Left hindlimb (tissue), 1 donor: ENCODE measurements at regions not wholly inside any gene's neighbourhood (a gene's known extent, or its start where the extent isn't known, plus 50 kb on each side); places are given as distances from the start of the nearest gene placed in this dataset.
"Not testable (repeated sequence)": the region's sequence is repeated elsewhere in the genome, so short reads cannot be mapped to it uniquely, and the experiment has no call there.

ENCODE experiments used
- DNase-seq: peaks from one replicate; pipeline ENCODE4 v3.0.0-alpha.2; 2018

DNA sequence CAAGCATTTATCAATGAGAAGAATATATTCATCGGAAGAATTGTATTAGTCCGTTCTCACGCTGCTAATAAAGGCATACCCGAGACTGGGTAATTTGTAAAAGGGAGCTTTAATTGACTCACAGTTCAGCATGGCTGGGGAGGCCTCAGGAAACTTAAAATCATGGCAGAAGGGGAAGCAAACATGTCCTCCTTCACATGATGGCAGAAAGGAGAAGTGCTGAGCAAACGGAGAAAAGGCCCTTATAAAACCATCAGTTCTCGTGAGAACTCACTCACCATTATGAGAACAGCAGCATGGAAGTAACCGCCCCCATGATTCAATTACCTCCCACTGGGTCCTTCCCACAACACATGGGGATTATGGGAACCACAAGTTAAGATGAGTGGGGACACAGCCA, 1688.2 kb downstream of the SPATA31A7 start:
- DNase-seq: not testable (repeated sequence)

DNA sequence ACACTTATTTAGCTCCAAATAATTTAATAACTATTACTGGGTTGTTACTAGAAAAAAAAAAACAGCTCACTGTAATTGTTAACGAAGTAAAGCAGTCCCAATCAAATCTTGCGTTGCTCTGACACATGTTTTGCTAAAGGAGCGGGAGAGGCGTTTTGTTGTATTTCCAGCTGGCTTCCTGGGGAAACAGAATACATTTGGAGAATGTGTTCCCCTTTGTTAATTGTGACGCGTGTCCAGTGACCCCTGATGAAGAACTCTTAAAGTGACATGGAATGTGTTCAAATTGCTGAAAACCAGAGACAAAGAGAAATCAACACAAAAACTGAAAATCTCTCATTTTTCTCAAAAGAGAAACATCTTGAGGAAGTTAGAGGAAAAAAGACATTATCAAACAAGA, 1690.6 kb downstream of the SPATA31A7 start:
- not testable (repeated sequence) for DNase-seq

GRCh38 chr9:62880971-62881370, 1691.1 kb downstream of the SPATA31A7 start:
- not testable (repeated sequence) for DNase-seq

- not testable (repeated sequence) for DNase-seq
Observed at GRCh38 chr9:62881811-62882210, 1692.0 kb downstream of the SPATA31A7 start.

DNA sequence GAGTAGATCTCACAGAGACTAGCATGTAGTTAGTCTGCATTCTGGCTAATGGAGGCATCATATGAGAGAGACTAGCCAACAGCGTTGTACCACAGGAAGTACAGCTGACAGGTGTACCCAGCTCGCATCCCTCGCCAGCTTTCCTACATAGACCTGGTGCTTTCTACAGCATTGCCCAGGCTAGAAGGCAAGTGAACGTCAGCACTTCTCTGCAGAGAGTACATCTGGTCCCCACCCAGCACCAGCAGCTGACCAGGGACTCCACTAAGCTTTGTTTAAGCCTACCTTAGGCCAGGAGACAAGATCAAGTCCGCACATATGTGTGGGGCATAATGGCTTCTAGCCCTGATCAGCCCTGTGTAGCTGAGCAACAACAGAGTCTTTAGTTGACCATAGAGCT, 1692.9 kb downstream of the SPATA31A7 start:
- DNase-seq: not testable (repeated sequence)

DNA sequence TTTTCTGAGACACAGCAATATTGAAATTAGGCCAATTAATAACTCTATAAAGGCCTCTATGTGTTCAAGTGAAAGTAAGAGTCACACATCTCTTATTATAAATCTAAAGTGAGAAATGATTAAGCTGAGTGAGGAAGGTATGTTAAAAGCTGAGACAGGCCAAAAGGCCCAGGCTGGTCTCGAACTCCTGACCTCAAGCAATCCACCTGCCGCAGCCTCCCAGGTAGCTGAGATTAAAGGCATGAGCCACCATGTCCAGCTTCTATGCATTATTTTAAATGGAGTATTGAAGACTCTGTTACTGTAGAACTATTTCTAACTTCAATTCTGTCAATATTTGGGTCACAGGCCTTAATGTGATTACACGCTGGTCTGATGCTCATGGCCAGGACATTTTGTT, 1706.9 kb downstream of the SPATA31A7 start:
- DNase-seq: not testable (repeated sequence)

DNA sequence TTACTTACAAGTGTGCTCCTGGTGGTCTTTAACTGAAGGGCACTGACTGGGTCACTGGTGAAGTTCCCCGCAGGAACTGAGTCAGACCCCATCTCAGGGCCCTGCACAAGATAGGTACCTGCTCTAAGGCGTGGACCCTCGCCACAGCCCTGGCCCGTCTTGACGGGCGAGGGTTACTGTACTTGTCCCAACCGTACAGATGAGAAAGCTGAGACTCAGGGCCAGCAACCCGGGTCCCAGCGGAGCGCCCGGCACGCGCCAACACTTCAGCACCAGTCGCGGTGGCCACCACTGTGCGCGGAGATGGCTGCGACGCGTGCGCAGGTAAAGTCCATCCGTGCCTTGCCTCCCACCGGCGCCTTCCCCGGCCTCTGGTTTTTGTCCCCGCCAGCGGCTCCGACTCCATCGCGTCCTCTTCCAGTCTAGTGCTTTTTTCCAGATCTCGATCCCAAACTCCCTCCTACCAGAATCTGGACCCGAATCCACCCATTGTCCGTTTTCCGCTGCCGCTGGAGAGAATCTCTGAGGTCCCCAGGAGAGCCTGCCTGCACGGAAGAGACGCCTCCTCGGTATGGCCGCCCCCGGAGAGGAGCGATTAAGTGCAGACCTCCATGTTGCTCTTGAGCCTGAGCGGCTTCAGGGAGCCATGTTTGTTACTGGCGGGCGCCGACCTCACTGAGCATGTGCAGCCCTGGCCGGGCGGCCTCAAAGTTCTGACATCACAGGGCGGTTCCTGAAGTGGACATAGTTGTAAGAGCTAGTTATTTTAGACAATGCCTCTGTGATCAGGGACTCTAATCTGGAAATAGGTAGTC, 1707.8 kb downstream of the SPATA31A7 start:
- not testable (repeated sequence) for DNase-seq

GRCh38 chr9:62899666-62900065, 1709.8 kb downstream of the SPATA31A7 start:
- DNase-seq: not testable (repeated sequence)

GRCh38 chr9:62904061-62904460, 1714.2 kb downstream of the SPATA31A7 start:
- not testable (repeated sequence) for DNase-seq

DNA sequence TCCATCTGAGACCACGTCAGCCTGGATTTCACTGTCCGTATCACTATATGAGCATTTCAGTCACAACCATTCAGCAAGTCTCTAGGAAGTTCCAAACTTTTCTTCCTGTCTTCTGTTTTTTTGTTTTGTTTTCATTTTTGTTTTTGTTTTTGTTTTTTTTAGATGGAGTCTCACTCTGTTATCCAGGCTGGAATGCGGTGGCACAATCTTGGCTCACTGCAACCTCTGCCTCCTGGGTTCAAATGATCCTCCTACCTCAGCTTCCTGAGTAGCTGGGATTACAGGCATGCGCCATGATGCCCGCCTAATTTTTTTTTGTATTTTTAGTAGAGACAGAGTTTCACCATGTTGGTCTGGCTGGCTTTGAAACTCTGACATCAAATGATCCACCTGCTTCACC, 1715.9 kb downstream of the SPATA31A7 start:
- DNase-seq: not testable (repeated sequence)

DNA sequence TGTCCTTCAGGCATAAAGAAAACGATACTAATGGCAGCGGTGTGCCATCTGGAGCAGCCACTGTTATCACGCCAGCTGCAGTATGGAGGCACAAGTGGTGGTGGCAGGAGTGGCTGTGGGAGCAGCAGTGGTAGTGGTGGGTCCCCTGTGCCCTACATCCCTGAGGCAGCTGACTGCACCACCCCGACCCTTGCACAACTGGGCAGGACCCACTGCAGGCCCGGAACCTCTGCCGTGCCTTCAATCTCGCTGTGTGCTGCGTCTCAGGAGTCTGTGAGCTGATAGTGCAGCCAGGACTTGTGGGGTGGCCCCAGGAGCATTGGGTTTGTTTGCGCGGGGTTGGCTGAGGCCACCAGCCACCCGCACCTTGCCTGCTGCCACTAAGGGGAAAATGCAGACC, 1718.0 kb downstream of the SPATA31A7 start:
- not testable (repeated sequence) for DNase-seq

DNA sequence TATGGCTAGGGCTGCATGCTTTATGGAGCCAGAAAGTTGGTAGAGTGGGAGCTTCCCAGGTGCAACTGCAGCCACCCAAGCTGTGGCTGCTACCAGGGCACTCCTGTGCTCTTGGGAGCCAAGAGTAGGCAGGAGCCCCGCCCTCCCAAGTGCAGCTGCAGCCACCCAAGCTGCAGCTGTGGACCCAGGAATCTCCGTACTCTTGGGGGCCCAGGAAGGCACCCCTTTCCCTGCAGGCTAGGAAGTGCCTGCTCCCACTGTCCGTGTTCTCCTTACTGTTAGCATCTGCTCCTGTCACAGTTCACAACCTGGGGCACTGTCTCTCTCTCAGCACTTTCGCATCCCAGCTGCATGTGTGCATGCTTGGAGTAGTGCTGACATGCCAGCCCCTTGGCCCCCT, 1718.4 kb downstream of the SPATA31A7 start:
- DNase-seq: not testable (repeated sequence)

DNA sequence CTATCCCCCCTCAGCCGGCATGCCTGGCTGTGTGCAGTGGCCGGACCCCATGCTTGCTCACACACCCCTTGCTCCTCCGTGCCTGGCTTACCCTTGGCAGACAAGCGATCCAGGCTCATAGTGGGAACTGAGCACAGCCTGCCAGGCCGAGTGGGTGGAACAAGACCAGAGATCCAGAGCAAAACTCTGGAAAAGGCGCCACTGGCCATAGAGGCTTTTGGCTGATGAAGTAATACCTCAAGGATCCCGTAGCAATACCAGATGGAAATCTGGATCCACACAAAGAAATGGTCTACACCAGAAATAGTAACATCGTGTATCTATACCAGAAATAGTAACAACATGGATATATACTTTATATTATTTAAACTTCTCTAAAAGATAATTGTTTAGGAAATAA, 1719.6 kb downstream of the SPATA31A7 start:
- not testable (repeated sequence) for DNase-seq

DNA sequence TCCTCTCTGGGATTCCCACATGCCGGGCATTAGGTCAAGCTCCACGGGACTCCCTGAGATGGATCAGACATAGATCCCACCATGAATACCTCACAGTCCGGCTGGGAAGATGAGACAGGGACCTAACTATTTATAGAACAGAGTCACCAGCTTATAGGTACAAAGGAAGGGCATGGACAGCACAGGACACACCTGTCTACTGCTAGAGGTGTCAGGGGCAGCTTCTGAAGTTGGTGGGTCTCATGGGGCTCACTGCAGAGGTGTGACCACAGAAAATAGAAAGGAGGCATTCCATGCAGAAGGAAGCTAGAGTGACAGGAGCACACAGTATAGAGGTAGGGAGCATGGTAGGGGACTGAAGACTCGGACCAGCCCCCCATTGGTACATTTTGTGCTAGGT, 1722.4 kb downstream of the SPATA31A7 start:
- not testable (repeated sequence) for DNase-seq

DNA sequence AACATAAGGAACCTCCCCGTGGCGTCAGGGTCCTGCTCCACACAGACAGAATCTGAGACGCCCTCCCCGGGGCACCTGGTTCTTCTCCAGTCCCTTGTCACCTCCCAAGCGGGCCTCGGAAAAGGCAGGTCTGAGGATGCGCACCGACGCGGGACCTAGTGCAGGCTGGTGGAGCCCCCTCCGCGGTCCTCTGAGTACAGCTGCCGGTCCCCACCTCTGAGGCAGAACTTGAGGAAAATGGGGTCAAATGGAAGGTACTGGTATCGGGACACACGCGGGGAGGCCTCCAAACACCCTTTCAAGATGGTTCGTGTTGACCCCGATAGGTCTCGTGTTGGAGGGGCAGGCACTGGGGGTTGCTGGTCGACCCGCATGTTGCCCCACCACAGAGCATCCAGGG, 1725.3 kb downstream of the SPATA31A7 start:
- DNase-seq: not testable (repeated sequence)

GRCh38 chr9:62915661-62916060, 1725.8 kb downstream of the SPATA31A7 start:
- not testable (repeated sequence) for DNase-seq

GRCh38 chr9:62918648-62919385, 1729.0 kb downstream of the SPATA31A7 start:
- DNase-seq: not testable (repeated sequence)

- not testable (repeated sequence) for DNase-seq
Observed at GRCh38 chr9:62931484-62931883, 1741.6 kb downstream of the SPATA31A7 start.

DNA sequence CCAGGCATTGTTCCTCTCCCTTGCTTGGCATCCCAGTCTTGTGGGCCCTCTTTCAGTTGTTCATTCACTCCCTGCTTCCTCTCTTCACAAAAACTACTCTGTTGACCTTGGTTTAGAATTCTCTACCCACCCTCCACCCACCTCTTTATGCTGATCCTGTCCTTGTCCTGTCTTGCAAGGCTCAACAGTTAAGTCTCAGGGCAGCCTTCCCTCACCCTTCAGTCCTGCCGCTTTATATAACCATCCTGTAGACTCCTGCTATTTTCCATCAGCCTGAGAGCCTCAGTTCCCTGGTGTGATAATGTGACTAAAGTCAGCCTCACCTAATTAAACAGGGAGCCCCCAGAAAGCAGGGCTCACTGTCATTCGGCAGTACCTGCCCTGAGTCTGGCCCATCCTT, 1763.0 kb downstream of the SPATA31A7 start:
- not testable (repeated sequence) for DNase-seq
